Endothelial cell of umbilical vein (primary cell): ENCODE measurements at regions not wholly inside any gene's neighbourhood (a gene's known extent, or its start where the extent isn't known, plus 50 kb on each side); places are given as distances from the start of the nearest gene placed in this dataset.

Source experiments
- BruUV-seq: library from RNA; stranded (reverse); fragments of 400-500 nt; replicated peaks from 2 replicates; lab custom pipeline; 2021; lab: Mats Ljungman, UMichigan
- CTCF ChIA-PET: fragments of 300-600, 350-600 bp; sonication (Branson Sonifier 250); formaldehyde crosslinking; loops from one replicate; lab custom pipeline; 2021; ENCODE audit warnings: antibody characterized with exemption, inconsistent platforms; lab: Charles Lee
- POLR2A ChIA-PET: fragments of 300-600, 350-600 bp; sonication (Branson Sonifier 250); formaldehyde crosslinking; loops from one replicate; lab custom pipeline; 2021; ENCODE audit warnings: antibody characterized with exemption, inconsistent platforms; lab: Charles Lee
- DNase-seq: peaks from one replicate; pipeline ENCODE4 v3.0.0-alpha.2; 2011; ENCODE audit warnings: low read depth, low spot score
- FAIRE-seq: peaks from 2 replicates; lab custom pipeline; 2011; peaks lifted over from hg19 to GRCh38; lab: Jason Lieb, UNC
- H2AFZ ChIP-seq: 2 replicates; pipeline ENCODE4 v1.6.0; 2012; ENCODE audit warnings: low read depth, low read length, control low read depth, inconsistent platforms
- H3K27ac ChIP-seq: 2 replicates; pipeline ENCODE4 v1.5.1; 2011; ENCODE audit warnings: low read depth, mild to moderate bottlenecking, control low read depth, low read length, moderate library complexity; ENCODE audit not compliant: insufficient read depth
- H3K27me3 ChIP-seq, 2 experiments: 2 replicates each; pipeline versions ENCODE4 v1.6.0 to v1.6.1; 2011; ENCODE audit warnings: low read length in 2 of 2, mixed read lengths in 1 of 2; ENCODE audit not compliant: control insufficient read depth in 2 of 2, insufficient read depth in 2 of 2
- H3K36me3 ChIP-seq, 2 experiments: 2 replicates in 1 of 2; 3 replicates in 1 of 2; pipeline ENCODE4 v1.5.1; 2011; ENCODE audit warnings: low read length in 2 of 2, mild to moderate bottlenecking in 1 of 2, moderate library complexity in 1 of 2; ENCODE audit not compliant: control insufficient read depth in 2 of 2, insufficient read depth in 2 of 2; ENCODE audit errors: extremely low read depth in 1 of 2
- H3K4me1 ChIP-seq: 3 replicates; pipeline ENCODE4 v1.5.1; 2011; ENCODE audit warnings: mild to moderate bottlenecking, low read length; ENCODE audit not compliant: control insufficient read depth, insufficient read depth; ENCODE audit errors: extremely low read depth
- H3K4me2 ChIP-seq: 2 replicates; pipeline ENCODE4 v1.6.1; 2011; ENCODE audit warnings: low read length, control low read depth, mixed read lengths; ENCODE audit not compliant: insufficient read depth
- H3K4me3 ChIP-seq, 3 experiments: fragments of 200-600 bp in 1 of 3; sonication (generic), shearing (Covaris generic) in 1 of 3; replicated peaks in 1 of 3; 2 replicates each; pipeline ENCODE4 v1.5.1; 2011 to 2016; ENCODE audit warnings: control low read depth in 3 of 3, low read length in 3 of 3, mild to moderate bottlenecking in 2 of 3, inconsistent platforms in 1 of 3, low read depth in 1 of 3, moderate library complexity in 1 of 3; ENCODE audit not compliant: insufficient read depth in 1 of 3
- H3K79me2 ChIP-seq: 2 replicates; pipeline ENCODE4 v1.6.0; 2012; ENCODE audit warnings: low read length, inconsistent platforms; ENCODE audit not compliant: control insufficient read depth, insufficient read depth
- H3K9ac ChIP-seq: replicated peaks from 2 replicates; pipeline ENCODE3; 2011; ENCODE audit warnings: low read length, control low read depth; ENCODE audit not compliant: insufficient read depth; ENCODE audit errors: extremely low read depth
- H3K9me1 ChIP-seq: replicated peaks from 3 replicates; pipeline ENCODE4 v1.6.0; 2011; ENCODE audit warnings: mild to moderate bottlenecking, low read length; ENCODE audit not compliant: control insufficient read depth, insufficient read depth; ENCODE audit errors: extremely low read depth
- H3K9me3 ChIP-seq: replicated peaks from 2 replicates; pipeline ENCODE4 v1.5.1; 2012; ENCODE audit warnings: low read length, inconsistent platforms; ENCODE audit not compliant: control insufficient read depth, insufficient read depth
- H4K20me1 ChIP-seq: replicated peaks from 2 replicates; pipeline ENCODE3; 2011; ENCODE audit warnings: mild to moderate bottlenecking, low read length; ENCODE audit not compliant: control insufficient read depth, insufficient read depth; ENCODE audit errors: extremely low read depth
- MYC ChIP-seq: IDR thresholded peaks from one replicate; pipeline ENCODE4 v1.6.1; 2011; ENCODE audit warnings: mild to moderate bottlenecking, low read depth, low read length
- dilution Hi-C: fragments of 300-500 bp; cut with MboI; formaldehyde crosslinking; loops from one replicate; pipeline ENCODE4 v1.15.0; 2019; ENCODE audit warnings: low sequenced_read_pairs; ENCODE audit not compliant: extremely low pct_ligation_motif_present
- intact Hi-C: fragments of 100-400 bp; cut with micrococcal nuclease; formaldehyde crosslinking; loops from one replicate; pipeline ENCODE4 v1.10.0; 2022
- TF ChIP-seq, protein P1 (sequence below), 2 donors: IDR thresholded peaks; 1 replicate in 1 of 2; 2 replicates in 1 of 2; pipeline ENCODE4 v1.5.1; 2011; ENCODE audit warnings: low read length in 2 of 2, mild to moderate bottlenecking in 2 of 2, moderate library complexity in 2 of 2, control low read depth in 1 of 2, inconsistent platforms in 1 of 2, low read depth in 1 of 2; ENCODE audit not compliant: insufficient read depth in 1 of 2; ENCODE audit errors: extremely low read depth in 1 of 2

GRCh38 chr16:85517154-85517553 is 96.0 kb upstream of the GSE1 start:
- POLR2A ChIA-PET = no interaction called here
- Histone ChIP-seq H3K4me2 (no peak overlapping the region), H3K4me3 (no peak overlapping the region), H3K36me3 (no peaks in the 10 kb centered on the region), H4K20me1 (no peaks in the 10 kb centered on the region), H3K9me1 (no peaks in the 10 kb centered on the region), H2AFZ (no peak overlapping the region), H3K4me1 (no peaks in the 10 kb centered on the region), H3K9me3 (no peaks in the 10 kb centered on the region), H3K27me3 (no peaks in the 10 kb centered on the region), H3K79me2 (no peaks in the 10 kb centered on the region), H3K27ac (no peak overlapping the region), H3K9ac (no peak overlapping the region)
- CTCF ChIA-PET = no interaction called here
- dilution Hi-C loops = no loop called here
- intact Hi-C loops = no loop called here
- TF ChIP-seq, protein P1, sequence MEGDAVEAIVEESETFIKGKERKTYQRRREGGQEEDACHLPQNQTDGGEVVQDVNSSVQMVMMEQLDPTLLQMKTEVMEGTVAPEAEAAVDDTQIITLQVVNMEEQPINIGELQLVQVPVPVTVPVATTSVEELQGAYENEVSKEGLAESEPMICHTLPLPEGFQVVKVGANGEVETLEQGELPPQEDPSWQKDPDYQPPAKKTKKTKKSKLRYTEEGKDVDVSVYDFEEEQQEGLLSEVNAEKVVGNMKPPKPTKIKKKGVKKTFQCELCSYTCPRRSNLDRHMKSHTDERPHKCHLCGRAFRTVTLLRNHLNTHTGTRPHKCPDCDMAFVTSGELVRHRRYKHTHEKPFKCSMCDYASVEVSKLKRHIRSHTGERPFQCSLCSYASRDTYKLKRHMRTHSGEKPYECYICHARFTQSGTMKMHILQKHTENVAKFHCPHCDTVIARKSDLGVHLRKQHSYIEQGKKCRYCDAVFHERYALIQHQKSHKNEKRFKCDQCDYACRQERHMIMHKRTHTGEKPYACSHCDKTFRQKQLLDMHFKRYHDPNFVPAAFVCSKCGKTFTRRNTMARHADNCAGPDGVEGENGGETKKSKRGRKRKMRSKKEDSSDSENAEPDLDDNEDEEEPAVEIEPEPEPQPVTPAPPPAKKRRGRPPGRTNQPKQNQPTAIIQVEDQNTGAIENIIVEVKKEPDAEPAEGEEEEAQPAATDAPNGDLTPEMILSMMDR (IDR thresholded peaks at IDR 0.05; ENCODE audit: extremely low read depth in 1 of 2, insufficient read depth in 1 of 2, low read depth in 1 of 2, low read length in 2 of 2) = no peak
- FAIRE-seq (no peak), DNase-seq (no peak)
- BruUV-seq = no TSS peak

GRCh38 chr16:85517563-85518179 is 95.5 kb upstream of the GSE1 start:
- no peak overlapping the region for H3K4me2 ChIP-seq
- no peaks in the 10 kb centered on the region for H3K9me3 ChIP-seq
- ChIA-PET POLR2A (no interaction called here), CTCF (no interaction called here)
- H3K27me3 ChIP-seq = no peaks in the 10 kb centered on the region
- DNase-seq (no peak), FAIRE-seq (no peak)
- H3K79me2 ChIP-seq = no peaks in the 10 kb centered on the region
- H4K20me1 ChIP-seq = no peaks in the 10 kb centered on the region
- H2AFZ ChIP-seq = no peak overlapping the region
- no peak overlapping the region for H3K9ac ChIP-seq
- no peaks in the 10 kb centered on the region for H3K9me1 ChIP-seq
- H3K27ac ChIP-seq = no peak overlapping the region
- H3K4me1 ChIP-seq = no peaks in the 10 kb centered on the region
- no peaks in the 10 kb centered on the region for H3K36me3 ChIP-seq
- TF ChIP-seq MYC = no peak
- BruUV-seq = no TSS peak
- H3K4me3 ChIP-seq = no peak overlapping the region
- intact Hi-C loops = no loop called here
- dilution Hi-C loops = no loop called here
